Neural progenitor cell (in vitro differentiated cells): ENCODE measurements at regions not wholly inside any gene's neighbourhood (a gene's known extent, or its start where the extent isn't known, plus 50 kb on each side); places are given as distances from the start of the nearest gene placed in this dataset.

ENCODE experiments used
- CTCF ChIP-seq: fragments of 200-600 bp; sonication (generic); IDR thresholded peaks from 2 replicates; pipeline ENCODE4 v1.5.1; 2017; ENCODE audit warnings: antibody characterized with exemption, mild to moderate bottlenecking
- EZH2 ChIP-seq: fragments of 200-600 bp; sonication (generic); IDR thresholded peaks from 2 replicates; pipeline ENCODE4 v1.6.1; 2017; ENCODE audit warnings: antibody characterized with exemption, mild to moderate bottlenecking, moderate library complexity

DNA sequence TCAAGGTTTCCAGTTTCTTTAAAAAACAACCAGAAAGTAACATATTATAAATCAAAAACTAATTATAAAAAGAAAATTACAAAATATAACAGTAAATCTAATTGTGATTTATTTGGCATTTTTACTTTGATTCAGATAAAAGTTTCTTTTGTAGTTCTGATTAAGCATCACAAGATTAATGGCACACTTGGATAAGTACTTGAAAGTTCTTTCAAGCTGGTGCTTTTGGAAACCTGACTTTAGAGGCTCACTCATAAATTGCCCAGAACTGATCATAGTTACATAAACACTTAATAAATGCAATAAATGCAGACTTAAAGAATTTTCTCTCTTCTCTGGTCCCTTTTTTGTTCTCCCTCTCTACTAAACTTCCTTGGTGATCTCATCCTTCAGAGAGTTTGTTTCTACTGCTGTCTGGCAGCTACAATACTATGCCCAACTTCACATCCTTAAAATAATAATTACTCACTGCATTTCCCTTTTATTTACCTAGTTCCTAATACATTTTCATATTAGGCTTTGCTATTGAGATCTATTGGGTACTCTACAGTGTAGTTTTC lies 1417.0 kb downstream of the EFNB2 start:
- TF ChIP-seq CTCF: no peak
- no peak for TF ChIP-seq EZH2
